Kasumi-1 (cell line): ENCODE measurements at regions not wholly inside any gene's neighbourhood (a gene's known extent, or its start where the extent isn't known, plus 50 kb on each side); places are given as distances from the start of the nearest gene placed in this dataset.

Source experiments
- DNase-seq, 2 experiments: peaks; one replicate each; lab custom pipeline; 2025; lab: John Stamatoyannopoulos, UW

DNA sequence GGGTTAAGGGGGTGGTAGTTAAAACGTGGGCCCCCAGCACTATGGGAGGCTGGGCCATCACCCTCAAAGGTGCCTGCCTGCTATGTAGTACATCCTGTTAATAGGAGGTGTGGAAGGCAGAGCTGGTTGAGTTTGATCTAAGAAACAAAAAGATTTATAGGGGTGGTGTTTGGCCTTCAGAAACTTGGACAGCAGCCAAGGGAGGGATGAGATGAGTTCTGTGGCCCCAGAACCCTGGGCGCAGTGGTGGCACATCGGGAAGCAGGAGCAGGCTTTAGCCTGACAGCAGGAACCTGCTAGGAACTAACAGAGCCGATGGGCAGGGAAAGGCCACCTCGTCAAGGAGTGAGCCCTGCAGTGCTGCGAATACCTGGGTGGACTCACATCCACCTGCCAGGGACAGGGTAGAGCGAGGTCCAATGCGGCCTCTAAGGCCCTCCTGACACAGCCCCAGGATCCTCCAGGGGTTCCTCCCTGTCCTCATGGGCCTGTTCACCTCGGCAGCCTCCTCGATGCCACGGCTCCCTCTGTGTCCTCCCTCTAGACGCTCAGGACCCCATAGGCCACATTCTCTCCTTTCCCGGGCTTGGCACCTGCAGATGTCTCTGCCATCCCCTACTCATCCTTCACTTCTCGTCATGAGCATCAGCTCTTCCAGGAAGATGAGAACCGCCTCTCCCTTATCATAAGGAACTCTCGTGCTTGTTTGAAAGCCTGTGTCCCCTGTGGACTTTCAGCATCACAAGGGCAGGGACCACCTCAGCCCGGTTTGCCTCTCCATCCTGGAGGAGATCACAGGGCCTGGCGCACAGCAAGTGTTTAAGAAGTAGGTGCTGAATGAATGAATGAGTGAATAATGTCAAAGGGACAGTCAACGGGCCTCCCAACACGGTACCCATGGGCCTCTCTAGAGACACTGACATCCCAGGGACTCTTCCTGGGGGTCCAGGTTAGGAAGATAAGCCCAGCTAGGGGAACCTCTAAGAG lies 103.5 kb upstream of the TNRC6C start:
- no peak for DNase-seq

DNA sequence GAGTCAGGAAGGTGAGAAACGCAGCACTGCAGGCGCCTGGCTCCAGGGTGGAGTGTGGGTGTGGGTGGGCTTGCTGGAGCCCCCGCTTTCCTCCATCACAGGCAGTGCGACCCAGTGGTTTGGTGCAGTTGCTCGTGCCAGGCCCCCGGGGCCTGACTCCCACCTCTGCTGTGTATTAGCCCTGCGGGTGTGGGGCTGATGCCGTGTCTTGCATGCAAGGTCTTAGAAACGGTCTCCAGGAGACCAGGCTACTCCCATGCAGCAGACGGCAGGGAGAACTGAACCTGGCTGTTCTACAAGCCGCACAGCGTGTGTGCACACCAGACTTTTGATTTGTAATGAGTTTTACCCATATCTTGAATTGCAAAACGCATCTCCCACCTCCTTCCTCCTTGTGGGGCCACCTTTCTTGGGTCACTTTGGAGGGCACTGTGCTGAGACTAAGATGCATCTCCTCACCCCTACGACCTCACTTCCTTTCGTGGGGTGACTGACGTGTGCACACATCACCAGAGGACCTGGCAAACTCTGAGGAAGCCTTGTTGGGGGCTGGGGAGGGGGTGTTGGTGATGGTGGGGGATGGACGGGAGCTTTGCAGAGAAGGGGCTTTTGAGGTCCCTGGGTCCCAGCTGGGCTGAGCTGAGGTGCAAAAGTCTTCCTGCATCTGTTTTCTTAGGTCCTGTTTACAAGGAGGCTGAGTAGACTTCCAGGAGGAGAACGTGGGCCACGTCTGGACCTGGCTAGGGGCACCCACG lies 101.8 kb upstream of the TNRC6C start:
- no peak for DNase-seq

DNA sequence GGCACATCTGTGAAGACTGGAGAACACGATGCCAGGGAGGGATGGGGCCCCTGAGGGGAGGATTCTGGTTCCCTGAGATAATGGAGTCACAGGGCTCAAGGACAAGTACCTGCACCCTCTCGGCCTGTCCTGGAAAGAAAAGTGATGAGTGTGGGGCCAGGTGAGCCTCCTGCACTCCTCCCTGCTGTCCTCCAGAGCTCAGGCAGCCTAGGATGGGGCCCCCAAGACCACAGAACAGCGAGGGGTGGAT lies 101.3 kb upstream of the TNRC6C start:
- DNase-seq: no peak

DNA sequence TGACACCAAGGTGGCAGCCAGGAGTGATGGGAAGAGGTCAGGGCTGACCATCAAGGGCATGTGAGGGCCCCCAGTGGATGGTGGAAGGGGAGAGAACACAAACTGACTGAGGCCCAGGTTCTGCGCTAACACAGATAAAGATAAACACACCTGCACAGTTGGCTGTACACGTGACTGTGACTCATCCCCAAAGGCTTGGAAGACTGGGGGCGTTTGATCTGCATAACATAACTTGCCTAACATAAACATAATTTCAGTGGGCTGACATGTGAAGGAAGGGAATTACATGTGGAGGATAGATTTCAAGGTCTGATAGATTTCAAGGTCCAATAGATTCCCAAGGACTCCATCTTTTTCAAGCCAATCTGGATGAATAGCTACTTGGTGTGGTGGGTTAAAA lies 100.9 kb upstream of the TNRC6C start:
- DNase-seq: no peak

DNA sequence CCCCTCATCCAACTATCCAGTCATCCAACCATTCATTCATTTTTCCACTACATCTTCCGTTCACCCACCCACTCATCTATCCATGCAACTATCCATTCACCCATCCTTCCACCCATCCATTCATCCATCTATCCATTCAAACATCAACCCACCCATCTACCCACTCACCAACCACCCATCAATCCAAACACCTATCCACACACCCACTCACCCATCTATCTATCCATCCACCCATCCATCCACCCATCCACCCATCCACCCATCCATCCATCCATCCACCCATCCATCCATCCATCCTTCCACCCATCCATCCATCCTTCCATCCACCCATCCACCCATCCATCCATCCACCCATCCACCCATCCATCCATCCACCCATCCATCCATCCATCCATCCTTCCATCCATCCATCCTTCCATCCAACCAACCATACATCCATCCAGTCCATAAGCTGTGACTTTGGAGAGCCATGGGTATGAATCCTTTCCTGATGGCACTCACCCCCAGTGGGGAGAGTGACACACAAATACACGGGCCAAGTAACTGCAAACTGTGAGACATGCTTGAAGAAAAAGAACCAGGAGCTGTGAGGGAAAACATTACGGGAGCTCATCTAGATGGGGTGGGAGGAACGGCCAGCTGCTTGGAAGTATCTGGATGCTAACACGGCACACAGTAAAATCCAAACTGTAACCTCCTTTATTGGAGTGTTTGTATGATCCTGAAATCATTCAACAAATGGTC lies 100.0 kb upstream of the TNRC6C start:
- DNase-seq: no peak

DNA sequence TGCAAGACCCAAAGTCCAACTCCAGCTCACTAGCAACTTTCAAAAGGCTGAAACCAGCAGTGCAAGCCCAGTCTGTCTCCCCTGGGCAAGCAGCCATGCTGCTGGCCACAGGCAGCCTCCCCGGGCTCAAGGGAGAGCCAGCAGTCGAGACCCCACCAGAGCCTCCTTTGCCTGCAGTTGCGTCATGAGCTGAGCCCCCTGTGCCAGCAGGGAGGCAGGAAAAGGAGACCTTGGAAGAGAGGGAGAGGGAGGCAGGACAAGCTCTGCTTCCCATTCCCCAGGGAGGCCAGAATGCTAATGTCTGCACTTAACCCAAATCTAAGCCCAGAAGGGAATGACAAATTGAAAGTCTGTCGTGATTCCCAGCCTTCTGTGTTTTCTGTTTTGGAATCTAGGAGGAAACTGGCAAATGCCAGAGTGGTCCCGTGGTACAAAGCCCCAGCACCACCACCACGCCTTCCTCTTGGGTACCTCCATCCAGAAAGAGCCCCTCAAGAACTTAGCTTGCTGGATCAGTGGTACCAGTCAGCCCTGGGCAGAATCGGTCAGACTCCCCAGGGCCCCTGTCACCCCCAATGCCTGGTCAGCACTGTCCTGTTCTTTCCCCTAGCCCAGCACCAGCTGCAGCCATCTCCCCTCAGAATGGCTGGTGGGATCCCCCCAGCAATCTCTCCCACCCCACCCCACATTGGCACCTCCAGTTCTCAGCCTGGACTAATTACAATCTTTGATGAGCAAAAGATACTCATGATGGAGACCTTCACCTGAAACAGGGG lies 99.3 kb upstream of the TNRC6C start:
- DNase-seq: no peak

DNA sequence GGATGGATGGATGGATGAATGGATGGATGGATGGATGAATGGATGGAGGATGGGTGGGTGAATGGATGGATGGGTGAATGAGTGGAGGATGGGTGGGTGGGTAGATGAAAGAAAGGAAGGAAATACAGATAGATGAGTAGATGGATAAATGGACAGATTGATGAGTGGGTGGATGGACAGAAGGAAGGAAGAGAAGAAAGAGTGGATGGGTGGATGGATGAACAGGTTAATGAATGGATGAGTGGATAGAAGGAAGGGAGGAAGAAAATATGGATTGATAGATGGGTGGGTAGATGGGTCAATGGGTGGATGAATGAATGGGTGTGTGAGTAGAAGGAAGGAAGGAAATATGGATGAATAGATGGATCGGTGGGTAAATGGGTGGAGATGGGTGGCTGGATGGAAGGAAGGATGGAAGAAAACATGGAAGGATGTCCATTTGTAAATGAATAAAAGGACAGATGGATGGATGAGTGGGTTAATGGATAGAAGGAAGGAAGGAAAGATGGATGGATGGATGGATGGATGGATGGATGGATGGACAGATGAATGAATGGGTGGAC lies 97.3 kb upstream of the TNRC6C start:
- no peak for DNase-seq

DNA sequence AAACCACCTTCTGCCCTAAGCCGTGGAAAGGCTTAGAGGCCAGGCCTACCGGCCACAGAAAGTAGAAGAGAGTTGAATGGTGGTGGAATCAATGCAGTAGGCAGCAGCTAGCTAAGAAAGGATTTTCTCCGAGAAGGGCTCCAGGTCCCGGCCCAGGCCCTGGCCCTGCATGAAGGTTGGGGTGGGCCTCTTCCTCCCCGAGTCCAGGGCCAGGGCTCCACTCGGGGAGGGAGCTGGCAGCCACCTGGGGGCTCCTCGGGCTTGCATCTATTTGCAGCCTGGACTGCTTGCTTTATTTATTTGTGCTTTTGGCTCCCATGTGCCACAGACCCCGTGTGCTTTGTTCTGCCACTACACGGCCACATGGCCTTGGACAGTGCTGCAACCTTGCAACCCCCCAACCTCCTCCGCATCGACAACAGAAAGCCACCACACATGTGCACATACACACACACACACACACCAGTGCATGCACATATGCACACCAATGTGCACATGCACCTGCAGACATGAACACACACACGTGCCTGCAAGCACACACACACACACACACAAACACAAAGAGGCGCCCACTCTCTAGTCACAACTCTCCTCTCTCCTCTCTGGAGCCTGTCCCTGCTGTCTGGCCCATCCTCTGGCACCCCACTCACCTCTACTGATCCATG lies 96.4 kb upstream of the TNRC6C start:
- DNase-seq: no peak

DNA sequence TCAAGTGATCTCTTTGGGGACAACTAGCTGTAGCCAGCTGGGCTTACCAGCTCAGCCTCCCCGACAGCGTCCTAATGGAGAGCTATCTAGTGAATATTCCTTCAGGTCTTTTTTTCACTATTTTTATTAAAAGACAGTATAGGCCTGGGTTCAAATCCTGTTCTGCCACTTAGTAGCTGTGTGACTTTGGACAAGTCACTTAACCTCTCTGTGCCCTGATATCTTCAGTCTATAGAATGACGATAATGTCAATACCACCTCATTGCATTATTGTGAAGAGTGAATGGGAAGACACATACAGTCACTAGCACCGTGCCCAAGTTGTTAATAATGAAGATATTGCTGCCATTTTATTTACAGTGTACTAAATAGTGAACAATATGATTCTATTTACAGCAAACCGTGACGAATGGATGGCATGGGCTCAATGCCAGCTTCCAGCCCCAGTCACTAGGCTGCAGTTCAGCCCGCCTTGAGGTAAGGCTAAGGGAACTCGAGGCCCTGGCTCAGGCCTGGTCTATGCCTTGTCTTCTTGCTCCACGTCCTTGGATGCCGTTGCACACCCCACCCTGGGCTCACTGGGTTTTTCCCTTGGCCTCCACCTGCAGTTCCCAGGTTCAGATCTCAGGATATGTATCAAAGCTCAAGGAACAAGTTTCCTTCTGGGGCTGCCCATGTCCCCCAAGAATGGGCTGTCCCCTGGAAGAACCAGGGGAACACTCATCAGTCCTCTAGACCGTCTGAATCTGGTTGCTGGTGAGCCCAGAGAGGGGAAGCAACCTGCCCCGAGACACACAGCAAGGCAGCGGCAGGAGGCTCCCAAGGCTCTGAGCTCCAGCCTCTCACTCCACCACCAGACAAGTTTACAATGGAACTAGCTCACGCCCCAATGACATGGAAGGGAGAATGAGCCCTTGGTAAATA lies 95.4 kb upstream of the TNRC6C start:
- no peak for DNase-seq

DNA sequence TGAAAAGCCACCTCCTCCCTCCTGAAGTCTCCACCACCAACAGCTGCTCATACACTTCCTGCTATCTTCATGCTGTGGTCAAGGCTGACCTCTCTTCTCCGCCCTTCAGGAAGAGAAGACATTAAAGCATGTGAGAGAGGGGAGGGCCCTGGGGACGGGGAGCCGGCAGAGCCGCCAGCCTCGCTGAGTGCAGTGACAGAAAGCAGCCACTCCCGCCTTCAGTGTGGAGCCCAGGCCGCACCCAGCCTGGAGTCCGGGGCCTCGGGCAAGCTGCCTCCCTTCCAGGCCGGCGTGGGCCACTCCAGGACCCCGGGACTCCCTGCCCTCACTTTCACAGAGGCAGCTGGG lies 94.7 kb upstream of the TNRC6C start:
- DNase-seq: peak; percentile 89 to 90

DNA sequence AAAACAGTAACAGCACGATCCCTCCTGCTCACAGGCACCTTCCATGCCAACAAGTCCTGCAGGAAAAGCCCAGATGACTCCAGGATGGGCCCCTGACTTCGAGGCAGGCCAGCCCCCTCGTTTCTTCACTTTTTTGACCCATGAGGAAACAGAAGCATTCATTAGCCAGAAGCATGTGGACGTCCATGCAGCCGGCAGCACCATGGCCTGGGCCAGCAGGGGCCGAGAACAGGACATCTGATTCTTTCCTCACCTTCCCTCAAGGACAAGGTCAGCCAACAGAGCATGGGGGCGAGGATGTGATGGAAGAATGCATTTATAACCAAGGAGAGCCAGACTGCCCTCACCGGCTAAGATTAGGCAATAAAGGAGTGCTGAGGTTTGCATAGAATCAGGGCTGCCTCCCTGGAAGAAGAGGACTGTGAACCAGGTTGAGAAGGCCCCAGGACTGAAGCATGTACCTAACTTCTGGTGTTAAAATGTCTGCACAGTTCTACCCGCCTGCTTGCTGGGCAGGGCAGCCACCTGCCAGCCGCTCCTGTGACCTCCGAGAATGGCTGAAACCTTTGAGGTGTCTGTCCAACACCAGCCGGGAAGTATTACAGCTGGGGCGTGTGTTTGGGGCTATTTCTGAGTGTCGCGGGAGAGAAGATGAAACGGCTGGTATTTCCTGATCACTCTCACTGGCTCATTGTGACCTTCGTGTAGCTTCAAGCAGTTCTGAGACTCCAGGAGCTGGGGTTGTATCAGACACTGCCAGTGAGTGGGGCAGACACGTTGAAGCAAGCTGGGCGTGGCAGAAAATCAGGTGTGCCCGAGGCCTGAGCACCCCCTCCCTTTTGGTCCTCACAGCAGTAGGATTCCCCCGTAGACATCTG lies 94.0 kb upstream of the TNRC6C start:
- no peak for DNase-seq

DNA sequence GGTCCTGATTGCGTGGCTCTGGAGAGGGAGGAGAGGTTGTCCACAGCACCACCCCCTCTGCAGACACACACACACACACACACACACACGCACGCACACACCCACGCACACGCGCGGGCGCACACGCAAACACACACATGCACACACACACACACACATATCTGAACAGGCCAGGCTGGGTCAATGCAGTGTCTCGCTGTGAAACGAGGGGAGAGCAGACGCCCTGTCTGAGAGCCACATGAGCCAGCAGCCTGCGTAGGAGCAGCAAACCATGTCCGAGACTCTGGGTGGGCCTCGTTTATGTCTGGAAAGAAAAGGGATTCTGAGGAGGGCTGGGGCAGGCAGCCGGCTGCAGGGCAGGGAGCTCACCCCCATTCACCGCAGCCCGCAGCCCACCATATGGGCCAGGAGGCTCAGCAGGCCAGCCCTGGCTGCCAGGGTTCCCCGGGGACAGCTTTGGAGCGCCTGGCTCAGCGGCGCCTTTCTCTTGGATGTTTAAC lies 93.3 kb upstream of the TNRC6C start:
- no peak for DNase-seq

DNA sequence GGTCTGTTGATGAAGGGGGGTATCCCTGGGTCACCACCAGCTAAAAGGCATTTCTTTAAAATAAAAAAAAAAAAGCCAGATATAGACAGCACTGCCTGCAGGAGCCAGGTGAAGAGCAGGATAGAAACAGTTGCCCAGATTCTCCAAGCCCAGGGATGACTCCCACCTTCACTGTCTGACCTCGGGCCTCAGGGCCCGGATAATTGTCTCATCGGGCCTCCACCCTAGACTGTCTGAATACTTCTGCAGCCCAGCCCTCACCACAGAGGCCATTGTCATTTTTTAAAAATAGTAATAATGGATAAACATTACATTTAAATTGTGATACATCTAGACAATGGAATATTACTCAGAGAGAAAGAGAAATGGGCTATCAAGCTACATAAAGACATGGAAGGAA lies 92.8 kb upstream of the TNRC6C start:
- DNase-seq: no peak

DNA sequence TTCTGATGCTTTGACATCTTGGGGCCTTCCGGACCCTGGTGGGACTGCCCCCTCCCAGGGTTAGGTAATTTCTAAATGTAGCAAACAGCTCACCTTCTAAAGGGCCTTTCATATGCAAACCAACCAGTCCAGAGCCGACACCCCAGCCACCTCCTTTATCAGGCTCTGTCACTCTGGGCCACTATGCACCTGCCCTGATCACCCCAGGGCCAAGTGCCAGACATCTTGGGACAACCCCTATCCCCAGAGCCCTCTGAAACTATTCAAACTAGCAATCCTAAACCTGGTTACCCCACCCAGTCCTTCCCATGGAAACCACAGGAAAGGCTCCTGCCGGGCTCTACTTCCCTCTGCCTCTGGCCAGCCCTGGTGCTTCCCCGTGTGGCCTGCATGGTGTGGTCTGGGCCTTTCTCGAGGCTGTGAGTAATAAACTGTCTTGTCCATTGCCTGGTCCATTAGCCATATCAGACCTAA lies 91.2 kb upstream of the TNRC6C start:
- DNase-seq: no peak

DNA sequence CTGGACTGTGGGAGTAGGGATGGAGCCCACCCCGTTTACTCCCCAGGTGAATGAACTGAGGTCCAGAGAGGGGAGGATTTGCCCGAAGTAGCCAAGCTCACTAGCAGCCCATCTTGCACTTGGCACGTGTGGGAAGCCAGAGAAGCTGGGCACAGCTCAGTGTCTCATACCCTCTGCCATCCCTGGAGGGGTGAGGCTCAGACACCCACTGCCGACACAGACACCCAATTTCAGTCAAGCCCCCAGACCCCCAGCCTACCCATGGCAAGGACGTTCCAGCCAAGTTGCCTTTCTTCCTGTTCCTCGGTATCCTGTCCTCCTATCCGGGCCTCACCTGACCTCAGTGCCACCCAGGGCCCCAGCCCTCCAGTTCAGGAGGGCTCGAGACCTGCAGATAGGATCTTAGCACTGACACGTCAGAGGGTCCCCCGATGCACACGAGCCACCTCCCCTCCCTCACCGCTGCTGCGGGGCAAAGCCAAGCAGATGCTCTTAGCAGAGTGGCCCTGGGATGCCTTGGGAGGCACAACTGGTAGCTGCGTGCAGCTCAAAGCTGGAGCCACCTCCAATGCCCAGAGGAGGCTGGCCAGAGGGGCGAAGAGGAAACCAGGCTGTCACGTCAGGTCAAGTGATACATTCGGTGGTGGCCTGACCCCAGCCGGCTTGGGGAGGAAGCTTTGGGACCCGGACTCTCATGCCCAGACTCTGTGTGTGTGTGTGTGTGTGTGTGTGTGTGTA lies 90.4 kb upstream of the TNRC6C start:
- DNase-seq: no peak

DNA sequence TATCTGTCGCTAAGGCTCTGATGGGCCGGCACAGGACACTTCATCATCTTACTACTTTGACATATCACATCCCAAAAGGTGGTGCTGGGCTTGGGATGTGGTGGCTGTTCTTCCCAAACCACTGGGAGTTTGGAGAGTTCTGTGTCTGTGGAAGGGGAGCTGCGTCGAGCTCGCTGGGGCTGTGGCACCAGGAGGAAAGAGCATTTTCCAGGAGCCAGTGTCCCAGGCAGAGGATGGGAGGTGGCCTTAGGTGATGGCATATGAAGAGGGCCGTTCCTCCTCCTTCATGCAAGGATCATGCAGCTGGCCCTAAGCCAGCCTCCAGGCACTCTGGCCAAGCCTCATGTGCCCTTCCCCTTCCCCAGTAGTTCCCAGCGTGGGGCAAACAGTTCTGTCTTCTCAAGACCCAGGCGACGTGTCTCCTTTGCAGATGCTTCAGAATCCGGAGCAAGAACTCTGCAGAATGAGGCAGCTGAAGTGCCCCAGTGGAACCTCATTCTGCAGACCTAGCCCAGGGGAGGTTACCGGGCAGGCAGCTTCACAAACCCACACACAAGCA lies 89.4 kb upstream of the TNRC6C start:
- DNase-seq: no peak

DNA sequence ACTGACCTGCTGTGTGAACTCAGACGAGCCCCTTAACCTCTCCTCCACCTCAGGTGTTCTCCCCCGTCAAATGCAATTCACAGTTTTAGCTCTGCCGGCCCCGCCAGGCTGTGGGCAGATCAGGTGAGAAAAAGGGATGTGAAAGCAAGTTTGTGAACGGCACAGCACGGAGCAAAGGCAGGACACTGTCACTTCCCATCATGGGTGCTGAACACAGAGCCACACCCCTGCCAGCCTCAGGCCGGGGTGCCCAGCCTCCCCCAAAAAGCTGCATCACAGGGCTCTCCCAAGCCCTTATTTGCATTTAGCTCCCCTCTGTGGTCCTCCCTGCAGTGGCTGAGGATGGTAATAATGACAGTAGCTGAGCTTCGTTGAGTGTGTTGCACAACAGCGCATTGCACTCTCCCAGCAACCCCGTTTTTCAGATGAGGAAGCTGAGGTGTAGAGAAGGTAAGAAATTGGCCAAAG lies 88.8 kb upstream of the TNRC6C start:
- peak in 1 of 2 experiments; percentile 24 for DNase-seq

DNA sequence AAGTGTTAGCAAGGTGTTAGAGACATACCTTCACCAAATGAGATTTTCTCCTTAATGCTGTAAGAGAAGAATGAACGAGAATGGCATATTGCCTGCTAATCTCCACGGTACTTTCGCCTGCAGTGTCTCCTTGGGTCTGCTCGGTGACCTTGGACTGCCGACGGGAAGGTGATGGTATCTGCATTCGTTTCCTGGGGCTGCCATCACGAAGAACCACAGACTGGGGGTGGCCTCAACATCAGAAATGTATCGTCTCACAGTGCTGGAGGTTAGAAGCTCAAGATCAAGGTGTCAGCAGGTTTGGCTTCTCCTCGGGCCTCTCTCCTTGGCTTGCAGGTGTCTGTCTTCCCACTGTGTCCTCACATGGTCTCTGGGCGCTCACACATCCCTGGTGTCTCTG lies 86.3 kb upstream of the TNRC6C start:
- DNase-seq: no peak
